Stimulated activated CD4-positive, alpha-beta T cell treated with anti-CD3 and anti-CD28 coated beads, Interleukin-15, amount 100 ng/mL, for 48 hours (primary cell): ENCODE measurements at regions not wholly inside any gene's neighbourhood (a gene's known extent, or its start where the extent isn't known, plus 50 kb on each side); places are given as distances from the start of the nearest gene placed in this dataset.
A peak's percentile ranks its signal among the peaks of the same experiment; 100 is the strongest.

Experiments
- DNase-seq, 2 donors: peaks; one replicate each; pipeline ENCODE4 v3.0.0-alpha.2; 2020; ENCODE audit warnings: low read depth in 2 of 2

- DNase-seq: no peak
Observed at GRCh38 chr5:74954919-74955318, 88.7 kb upstream of the FAM169A start.

GRCh38 chr5:74953937-74954720, 87.9 kb upstream of the FAM169A start:
- no peak for DNase-seq

GRCh38 chr5:74953554-74953936, 87.4 kb upstream of the FAM169A start:
- DNase-seq: no peak

GRCh38 chr5:74952406-74952805, 86.2 kb upstream of the FAM169A start:
- DNase-seq: no peak

GRCh38 chr5:74951865-74952264, 85.7 kb upstream of the FAM169A start:
- DNase-seq: no peak

GRCh38 chr5:74950836-74951515, 84.8 kb upstream of the FAM169A start:
- DNase-seq: no peak

GRCh38 chr5:74949976-74950375, 83.8 kb upstream of the FAM169A start:
- DNase-seq: no peak

GRCh38 chr5:74948031-74948546, 81.9 kb upstream of the FAM169A start:
- no peak for DNase-seq

- no peak for DNase-seq
Observed at GRCh38 chr5:74946471-74946870, 80.3 kb upstream of the FAM169A start.

- DNase-seq: peak; percentile 16 to 22
Observed at GRCh38 chr5:74945561-74946165, 79.5 kb upstream of the FAM169A start.

GRCh38 chr5:74943905-74944304, 77.7 kb upstream of the FAM169A start:
- DNase-seq: no peak

- DNase-seq: no peak
Observed at GRCh38 chr5:74942622-74943286, 76.6 kb upstream of the FAM169A start.

GRCh38 chr5:74940782-74941353, 74.7 kb upstream of the FAM169A start:
- DNase-seq: no peak

- DNase-seq: no peak
Observed at GRCh38 chr5:74938250-74938933, 72.2 kb upstream of the FAM169A start.

GRCh38 chr5:74935752-74936091, 69.5 kb upstream of the FAM169A start:
- no peak for DNase-seq

GRCh38 chr5:74934949-74935751, 69.0 kb upstream of the FAM169A start:
- peak in 1 of 2 donors; percentile 11 for DNase-seq

- DNase-seq: no peak
Observed at GRCh38 chr5:74927336-74927735, 61.1 kb upstream of the FAM169A start.

GRCh38 chr5:74919487-74919886, 53.3 kb upstream of the FAM169A start:
- DNase-seq: no peak

- no peak for DNase-seq
Observed at GRCh38 chr5:74919041-74919440, 52.9 kb upstream of the FAM169A start.

GRCh38 chr5:74918232-74918669, 52.1 kb upstream of the FAM169A start:
- no peak for DNase-seq
